Peyer's patch (tissue), 4 donors: ENCODE measurements at regions not wholly inside any gene's neighbourhood (a gene's known extent, or its start where the extent isn't known, plus 50 kb on each side); places are given as distances from the start of the nearest gene placed in this dataset.
"Not testable (repeated sequence)": the region's sequence is repeated elsewhere in the genome, so short reads cannot be mapped to it uniquely, and the experiment has no call there.

Experiments used
- DNase-seq, 3 donors: peaks; one replicate each; pipeline ENCODE4 v3.0.0-alpha.2; 2017 to 2019
- H3K27ac ChIP-seq, 4 donors: fragments of 200-600 bp; sonication (generic); one replicate each; pipeline ENCODE4 v1.5.1; 2016 to 2019
- H3K27me3 ChIP-seq, 2 donors: fragments of 200-600 bp; sonication (generic); one replicate each; pipeline ENCODE4 v1.5.1; 2019
- H3K36me3 ChIP-seq, 3 donors: fragments of 200-600 bp; sonication (generic); one replicate each; pipeline ENCODE4 v1.5.1; 2016 to 2019
- H3K4me1 ChIP-seq, 4 donors: fragments of 200-600 bp; sonication (generic); one replicate each; pipeline ENCODE4 v1.5.1; 2016 to 2019
- H3K4me3 ChIP-seq, 4 donors: fragments of 200-600 bp; sonication (generic); 1 replicate in 3 of 4; 2 replicates in 1 of 4; pipeline ENCODE4 v1.5.1; 2016 to 2019; ENCODE audit warnings: mild to moderate bottlenecking in 1 of 4
- H3K9me3 ChIP-seq, 4 donors: fragments of 200-600 bp; sonication (generic); one replicate each; pipeline ENCODE4 v1.5.1; 2016 to 2019; ENCODE audit warnings: mild to moderate bottlenecking in 1 of 4
- CTCF ChIP-seq, 6 experiments: fragments of 450-650 bp in 4 of 6; fragments of 200-600 bp in 2 of 6; sonication (generic) in 1 of 6; IDR thresholded peaks; one replicate each; pipeline ENCODE4 v1.5.1; 2017 to 2019; ENCODE audit warnings: antibody characterized with exemption in 6 of 6, mild to moderate bottlenecking in 3 of 6, moderate library complexity in 1 of 6
- POLR2A ChIP-seq, 2 donors: fragments of 450-650 bp; IDR thresholded peaks; one replicate each; pipeline ENCODE4 v1.5.1; 2017; ENCODE audit warnings: antibody characterized with exemption in 2 of 2, mild to moderate bottlenecking in 2 of 2, moderate library complexity in 2 of 2

- H3K36me3 ChIP-seq = no peaks in the 10 kb centered on the region
- H3K27ac ChIP-seq = no peak overlapping the region
- DNase-seq = no peak
- peaks cover 0 to 4% (median 0%) of the 10 kb centered on the region in 4 donors for H3K4me1 ChIP-seq
- no peak overlapping the region for H3K4me3 ChIP-seq
- no peak for TF ChIP-seq CTCF (IDR thresholded peaks at IDR 0.05)
- TF ChIP-seq POLR2A (IDR thresholded peaks at IDR 0.05) = no peak
- no peaks in the 10 kb centered on the region for H3K27me3 ChIP-seq
- peaks cover 0 to 5% (median 0%) of the 10 kb centered on the region in 4 donors for H3K9me3 ChIP-seq
Measured at GRCh38 chr6:135722679-135723078, 128.8 kb upstream of the PDE7B start.

GRCh38 chr6:135728589-135728988 lies 122.9 kb upstream of the PDE7B start:
- no peaks in the 10 kb centered on the region for H3K4me1 ChIP-seq
- no peaks in the 10 kb centered on the region for H3K36me3 ChIP-seq
- TF ChIP-seq CTCF (IDR thresholded peaks at IDR 0.05) (no peak), POLR2A (IDR thresholded peaks at IDR 0.05) (no peak)
- DNase-seq = no peak
- no peak overlapping the region for H3K4me3 ChIP-seq
- no peak overlapping the region for H3K27ac ChIP-seq
- no peaks in the 10 kb centered on the region for H3K27me3 ChIP-seq
- H3K9me3 ChIP-seq = peaks cover 0 to 5% (median 0%) of the 10 kb centered on the region in 4 donors

- H3K27ac ChIP-seq = no peak overlapping the region
- no peak for DNase-seq
- H3K27me3 ChIP-seq = no peaks in the 10 kb centered on the region
- no peaks in the 10 kb centered on the region for H3K4me1 ChIP-seq
- TF ChIP-seq POLR2A (IDR thresholded peaks at IDR 0.05) = no peak
- no peaks in the 10 kb centered on the region for H3K36me3 ChIP-seq
- H3K4me3 ChIP-seq = no peak overlapping the region
- peaks cover 0 to 3% (median 0%) of the 10 kb centered on the region in 4 donors for H3K9me3 ChIP-seq
Measured at GRCh38 chr6:135731116-135731515, 120.4 kb upstream of the PDE7B start.

DNA sequence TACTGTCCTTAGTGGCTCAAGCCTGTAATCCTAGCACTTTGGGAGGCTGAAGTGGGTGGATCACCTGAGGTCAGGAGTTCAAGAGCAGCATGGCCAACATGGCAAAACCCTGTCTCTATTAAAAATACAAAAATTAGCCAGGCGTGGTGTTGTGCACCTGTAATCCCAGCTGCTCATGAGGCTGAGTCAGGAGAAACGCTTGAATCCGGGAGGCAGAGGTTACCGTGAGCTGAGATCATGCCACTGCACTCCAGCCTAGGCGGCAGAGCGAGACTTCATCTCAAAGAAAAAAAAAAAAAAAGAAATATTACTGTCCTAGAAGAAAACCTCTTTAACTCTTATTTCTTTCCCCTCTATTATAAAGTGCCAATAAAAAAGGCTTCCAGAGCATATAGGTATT lies 115.2 kb upstream of the PDE7B start:
- not testable (repeated sequence) for H3K4me1 ChIP-seq, H3K36me3 ChIP-seq, H3K4me3 ChIP-seq, DNase-seq, H3K9me3 ChIP-seq, H3K27me3 ChIP-seq, H3K27ac ChIP-seq

- no peak for DNase-seq
- Histone ChIP-seq H3K27ac (no peak overlapping the region), H3K4me1 (no peaks in the 10 kb centered on the region), H3K4me3 (no peak overlapping the region), H3K9me3 (no peaks in the 10 kb centered on the region), H3K27me3 (no peaks in the 10 kb centered on the region), H3K36me3 (no peaks in the 10 kb centered on the region)
- TF ChIP-seq POLR2A (IDR thresholded peaks at IDR 0.05) (no peak), CTCF (IDR thresholded peaks at IDR 0.05) (no peak)
Measured at GRCh38 chr6:135738636-135739035, 112.9 kb upstream of the PDE7B start.

DNA sequence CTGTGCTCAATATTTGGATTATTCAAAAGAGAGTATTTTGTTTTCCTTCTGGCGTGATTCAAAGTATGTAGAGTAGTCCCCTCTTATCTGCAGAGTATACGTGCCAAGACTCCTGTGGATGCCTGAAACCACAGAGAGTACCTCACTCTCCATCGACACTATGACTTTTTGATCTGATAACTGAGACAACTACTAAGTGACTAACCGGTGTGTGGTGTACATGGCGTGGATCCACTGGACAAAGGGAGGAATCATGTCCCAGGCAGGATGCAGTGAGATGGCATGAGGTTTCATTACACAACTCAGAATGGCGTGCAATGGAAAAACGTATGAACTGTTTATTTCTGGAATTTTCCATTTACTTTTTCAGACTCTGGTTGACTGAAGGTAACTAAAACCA lies 112.2 kb upstream of the PDE7B start:
- no peak for DNase-seq
- Histone ChIP-seq H3K27ac (no peak overlapping the region), H3K4me1 (no peaks in the 10 kb centered on the region), H3K27me3 (no peaks in the 10 kb centered on the region), H3K9me3 (no peaks in the 10 kb centered on the region), H3K4me3 (no peak overlapping the region), H3K36me3 (no peaks in the 10 kb centered on the region)
- no peak for TF ChIP-seq CTCF (IDR thresholded peaks at IDR 0.05)
- no peak for TF ChIP-seq POLR2A (IDR thresholded peaks at IDR 0.05)

- H3K36me3 ChIP-seq = no peaks in the 10 kb centered on the region
- TF ChIP-seq CTCF (IDR thresholded peaks at IDR 0.05) = no peak
- no peak for TF ChIP-seq POLR2A (IDR thresholded peaks at IDR 0.05)
Measured at GRCh38 chr6:135740580-135740979, 110.9 kb upstream of the PDE7B start.

More at GRCh38 chr6:135740580-135740979, 110.9 kb upstream of the PDE7B start:
- Histone ChIP-seq H3K27ac (no peak overlapping the region), H3K9me3 (no peaks in the 10 kb centered on the region), H3K27me3 (no peaks in the 10 kb centered on the region), H3K4me3 (no peak overlapping the region), H3K4me1 (no peaks in the 10 kb centered on the region)
- DNase-seq = no peak
